ENCODE measurements at regions not wholly inside any gene's neighbourhood (a gene's known extent, or its start where the extent isn't known, plus 50 kb on each side); places are given as distances from the start of the nearest gene placed in this dataset.
"Not testable (repeated sequence)": the region's sequence is repeated elsewhere in the genome, so short reads cannot be mapped to it uniquely, and the experiment has no call there.

DNA sequence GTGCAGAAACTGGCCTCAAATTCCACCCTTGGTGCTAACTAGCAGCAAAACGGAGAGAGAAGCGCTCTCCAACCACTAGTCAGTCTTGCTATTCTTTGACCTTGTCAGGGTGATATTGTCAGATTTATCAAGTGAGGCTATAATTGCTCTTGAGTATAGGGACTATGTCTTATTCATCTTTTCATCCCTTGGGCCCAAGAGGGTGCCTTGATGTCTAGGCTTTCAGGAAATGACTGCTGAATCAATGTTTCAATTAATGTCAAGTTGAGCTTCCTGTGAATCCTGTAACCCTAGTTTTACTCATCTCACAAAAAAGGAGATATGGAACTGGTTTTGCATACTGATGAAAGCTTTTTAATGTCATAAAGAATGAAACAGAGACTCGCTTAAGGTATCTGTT is 701.3 kb downstream of the EDEM1 start:
- no peak for DNase-seq

- no peak for DNase-seq
Observed at GRCh38 chr3:5889374-5889773, 701.9 kb downstream of the EDEM1 start.

DNA sequence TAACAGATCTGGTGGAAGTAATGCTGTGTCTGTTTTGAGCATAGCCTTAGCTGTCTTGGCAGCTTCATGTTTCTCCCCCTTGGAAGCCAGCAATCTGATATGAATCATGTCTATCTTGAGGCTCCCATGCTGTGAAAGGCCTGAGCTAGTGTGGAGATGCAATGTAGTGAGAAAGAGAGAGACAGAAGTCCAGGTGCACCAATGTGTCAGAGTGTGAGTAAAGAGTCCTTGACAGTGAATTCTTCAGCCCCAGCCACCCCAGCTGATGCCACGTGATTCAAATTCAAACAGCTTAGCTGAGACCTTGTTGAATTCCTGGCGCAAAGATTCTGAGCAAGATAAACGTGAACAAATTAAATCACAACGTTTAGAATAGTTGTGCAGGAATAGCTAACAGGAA is 704.2 kb downstream of the EDEM1 start:
- DNase-seq, result no peak

- no peak for DNase-seq
Observed at GRCh38 chr3:5898106-5898505, 710.6 kb downstream of the EDEM1 start.

DNA sequence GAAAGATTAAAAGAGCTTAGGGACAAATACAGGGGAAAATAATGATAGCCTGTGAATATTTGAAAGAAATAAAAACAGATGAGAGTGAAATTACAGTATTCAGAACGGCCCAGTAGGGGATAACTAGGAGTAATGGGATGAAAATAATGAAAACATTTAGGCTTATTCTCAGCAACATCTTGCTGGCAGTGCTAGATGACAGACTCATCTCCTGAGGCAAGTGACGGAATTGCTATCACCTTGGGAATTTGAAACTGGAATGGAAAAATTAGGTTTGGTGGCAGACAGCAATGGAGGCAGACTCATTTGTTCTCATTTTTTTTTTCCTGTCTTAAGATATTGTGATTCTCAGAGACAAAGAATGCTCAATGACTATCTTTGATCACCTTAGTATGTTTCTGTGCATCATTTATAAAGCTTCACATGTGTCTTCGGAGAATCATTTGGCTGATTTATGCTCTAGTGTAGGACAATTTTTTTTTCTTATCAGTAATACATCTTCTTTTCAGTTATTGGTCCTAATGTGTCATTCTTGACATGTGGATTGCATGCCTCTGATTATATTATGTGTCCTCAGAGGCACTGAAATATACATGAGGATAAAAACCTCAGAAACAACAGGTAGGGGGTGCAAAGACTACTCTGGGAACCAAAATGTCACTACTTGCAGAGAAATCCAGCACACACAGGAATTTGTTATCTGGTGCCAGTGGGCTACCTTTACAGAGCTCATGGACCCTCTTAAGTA is 711.7 kb downstream of the EDEM1 start:
- DNase-seq, result no peak

DNA sequence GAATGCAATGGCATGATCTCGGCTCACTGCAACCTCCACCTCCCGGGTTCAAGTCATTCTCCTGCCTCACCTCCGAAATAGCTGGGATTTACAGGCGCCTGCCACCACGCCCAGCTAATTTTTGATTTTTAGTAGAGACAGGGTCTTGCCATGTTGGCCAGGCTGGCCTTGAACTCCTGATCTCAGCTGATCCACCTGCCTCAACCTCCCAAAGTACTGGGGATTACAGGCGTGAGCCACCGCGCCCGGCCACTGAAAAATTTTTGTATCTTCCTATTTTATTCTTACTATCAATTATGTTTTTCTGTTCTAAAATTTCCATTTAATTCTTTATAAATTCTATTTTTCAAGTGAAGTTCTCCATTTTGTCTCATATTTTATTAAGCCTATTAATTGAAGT is 730.4 kb downstream of the EDEM1 start:
- DNase-seq, result no peak

- DNase-seq, result no peak
Observed at GRCh38 chr3:5918626-5919025, 731.1 kb downstream of the EDEM1 start.

DNA sequence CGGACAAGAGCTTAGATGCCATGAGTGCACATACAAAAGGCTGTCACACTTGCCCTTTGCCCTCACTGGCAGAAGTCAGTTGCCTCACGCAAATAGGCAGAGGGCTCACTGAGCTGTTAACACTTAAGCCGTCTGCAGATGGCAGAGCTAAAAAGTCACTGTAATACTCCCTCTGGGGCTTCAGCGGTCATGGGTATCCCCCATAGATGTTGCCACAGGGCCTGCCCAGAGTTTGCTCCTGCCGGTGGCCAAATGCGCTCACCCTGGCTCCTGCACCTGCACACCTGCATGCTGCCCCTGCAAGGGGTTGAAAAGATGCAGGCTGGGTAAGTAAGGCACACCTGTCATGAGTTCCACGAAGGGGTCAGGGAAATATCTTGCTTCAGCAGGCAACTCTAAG is 741.5 kb downstream of the EDEM1 start:
- no peak for DNase-seq

GRCh38 chr3:5944061-5944460 is 756.6 kb downstream of the EDEM1 start:
- not testable (repeated sequence) for DNase-seq

DNA sequence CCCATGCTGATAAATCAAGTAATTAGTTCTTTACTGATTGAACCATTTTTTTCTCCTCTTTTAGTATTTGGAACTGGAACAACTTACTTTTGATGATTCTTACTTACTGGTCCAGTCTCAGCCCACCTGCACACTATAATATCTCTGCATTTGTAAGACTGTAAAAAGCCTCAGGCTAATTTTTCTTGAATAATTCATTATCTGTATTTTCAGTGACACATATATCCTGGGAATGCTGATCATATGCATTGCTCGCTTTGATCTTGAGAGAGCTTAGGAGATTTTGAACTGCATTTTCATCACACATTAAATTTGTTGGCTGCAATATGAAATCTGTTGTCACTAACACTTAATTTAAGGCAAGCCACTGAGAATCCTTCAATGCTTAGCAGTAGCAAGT is 760.6 kb downstream of the EDEM1 start:
- no peak for DNase-seq

- no peak for DNase-seq
Observed at GRCh38 chr3:5951026-5951425, 763.5 kb downstream of the EDEM1 start.

- no peak for DNase-seq
Observed at GRCh38 chr3:5972586-5972985, 785.1 kb downstream of the EDEM1 start.

- DNase-seq, result no peak
Observed at GRCh38 chr3:5974630-5975322, 787.3 kb downstream of the EDEM1 start.

- no peak for DNase-seq
Observed at GRCh38 chr3:5977331-5977730, 789.8 kb downstream of the EDEM1 start.

- DNase-seq, result no peak
Observed at GRCh38 chr3:5980475-5980874, 793.0 kb downstream of the EDEM1 start.

DNA sequence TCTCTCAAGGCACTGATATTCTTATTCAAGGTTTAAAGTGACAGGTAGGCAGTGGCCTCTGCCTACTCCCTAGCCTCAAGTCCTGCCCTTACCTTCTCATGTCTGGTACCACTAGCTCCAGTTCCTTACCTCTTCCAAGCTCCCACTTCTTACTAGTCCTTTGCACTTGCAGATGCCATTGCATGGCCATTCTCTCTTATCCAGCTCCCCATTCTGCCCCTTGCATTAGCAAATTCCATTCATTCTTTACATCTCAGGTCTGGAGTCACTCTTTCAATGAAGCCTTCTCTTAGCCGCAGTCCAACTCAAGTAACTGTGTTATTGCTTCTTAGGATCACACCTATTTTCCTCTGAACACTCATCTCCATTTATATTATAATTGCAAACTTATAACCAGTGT is 807.1 kb downstream of the EDEM1 start:
- DNase-seq, result no peak

DNA sequence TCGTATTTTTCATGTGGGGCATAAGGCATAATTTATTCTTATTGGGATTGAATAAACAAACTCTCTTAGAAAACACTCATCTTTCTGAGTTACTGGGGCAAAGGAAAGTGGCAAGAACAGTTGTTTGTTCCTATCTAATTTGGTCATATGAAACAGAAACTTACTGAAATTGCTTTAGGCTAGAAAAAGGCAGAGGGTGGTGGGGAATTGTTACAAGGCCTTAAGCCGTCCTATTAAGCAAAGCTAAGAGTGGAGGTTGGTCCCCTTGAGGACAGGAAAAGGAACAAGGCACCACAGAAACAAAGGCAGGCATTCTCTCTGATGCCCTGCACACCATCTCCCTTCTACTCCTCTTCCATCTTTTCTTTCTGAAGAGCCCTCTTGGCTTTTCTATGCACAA is 830.9 kb downstream of the EDEM1 start:
- no peak for DNase-seq

- no peak for DNase-seq
Observed at GRCh38 chr3:6022621-6023020, 835.1 kb downstream of the EDEM1 start.

DNA sequence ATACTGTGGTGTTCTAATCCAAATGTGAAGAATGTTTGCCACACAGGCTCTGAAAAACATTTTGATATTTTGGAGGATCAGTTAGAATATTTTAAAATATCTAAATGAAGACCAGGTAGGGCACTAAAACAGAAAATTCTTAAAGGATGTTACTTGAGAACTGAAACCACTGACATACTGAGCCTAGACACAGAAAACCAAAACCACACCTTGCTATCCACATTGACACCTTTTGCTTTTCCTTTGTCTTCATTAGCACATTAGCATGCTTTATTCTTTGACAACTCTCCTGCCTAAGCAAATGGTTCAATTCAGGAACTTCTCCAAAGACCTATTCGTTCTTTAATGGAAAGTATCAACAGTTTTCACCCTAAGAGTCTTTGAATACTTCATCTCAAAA is 835.9 kb upstream of the GRM7 start:
- no peak for DNase-seq

DNA sequence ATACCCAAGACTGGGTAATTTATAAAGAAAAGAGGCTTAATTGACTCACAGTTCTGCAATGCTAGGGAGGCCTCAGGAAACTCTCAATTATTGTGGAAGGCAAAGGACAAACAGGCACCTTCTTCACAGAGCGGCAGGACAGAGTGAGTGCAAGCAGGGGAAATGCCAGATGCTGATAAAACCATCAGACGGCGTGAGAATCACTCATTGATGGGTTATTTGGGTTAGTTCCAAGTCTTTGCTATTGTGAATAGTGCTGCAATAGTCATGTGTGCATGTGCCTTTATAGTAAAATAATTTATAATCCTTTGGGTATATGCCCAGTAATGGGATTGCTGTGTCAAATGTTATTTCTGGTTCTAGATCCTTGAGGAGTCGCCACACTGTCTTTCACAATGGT is 830.3 kb upstream of the GRM7 start:
- DNase-seq, result not testable (repeated sequence)

- DNase-seq, result no peak
Observed at GRCh38 chr3:6035626-6036025, 825.3 kb upstream of the GRM7 start.

GRCh38 chr3:6039971-6040370 is 820.9 kb upstream of the GRM7 start:
- DNase-seq, result no peak

DNA sequence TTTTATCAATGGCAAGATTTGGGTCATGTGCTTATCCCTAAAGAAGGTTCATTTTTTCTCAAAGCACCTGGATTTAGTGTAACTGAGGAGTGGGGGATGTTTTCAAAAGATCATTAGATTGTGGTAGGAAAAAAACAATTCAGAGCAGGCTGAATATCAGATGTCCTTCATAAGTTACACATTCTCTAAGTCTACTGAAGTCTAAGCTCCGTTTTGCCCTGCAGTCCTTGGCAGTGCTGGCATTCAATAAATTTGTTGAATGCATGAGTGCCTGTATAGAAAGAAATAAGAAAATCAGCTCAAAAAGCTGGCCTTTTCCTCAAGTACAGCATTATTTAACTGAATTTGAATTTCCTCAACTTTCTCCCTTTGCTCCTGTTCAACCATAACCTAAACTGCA is 819.0 kb upstream of the GRM7 start:
- no peak for DNase-seq

DNA sequence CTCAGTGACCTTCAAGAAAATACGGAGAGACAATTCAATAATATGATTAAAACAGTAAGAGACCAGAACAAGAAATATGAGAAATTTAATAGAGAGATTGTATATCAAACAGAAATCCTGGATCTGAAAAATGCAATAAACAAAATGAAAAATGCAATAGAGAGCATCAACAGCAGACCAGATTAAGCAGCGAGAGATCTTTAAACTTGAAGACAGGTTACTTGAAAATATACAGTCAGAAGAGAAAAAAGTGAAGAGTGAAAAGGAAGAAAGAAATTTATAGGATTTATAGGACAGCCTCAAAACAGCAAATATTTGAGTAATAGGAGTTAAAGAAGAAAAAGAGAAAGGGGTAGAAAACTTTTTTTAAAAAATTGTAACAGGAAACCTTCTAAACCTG is 813.9 kb upstream of the GRM7 start:
- DNase-seq, result no peak

- no peak for DNase-seq
Observed at GRCh38 chr3:6060251-6060650, 800.7 kb upstream of the GRM7 start.
